ENCODE measurements at regions not wholly inside any gene's neighbourhood (a gene's known extent, or its start where the extent isn't known, plus 50 kb on each side); places are given as distances from the start of the nearest gene placed in this dataset.

DNA sequence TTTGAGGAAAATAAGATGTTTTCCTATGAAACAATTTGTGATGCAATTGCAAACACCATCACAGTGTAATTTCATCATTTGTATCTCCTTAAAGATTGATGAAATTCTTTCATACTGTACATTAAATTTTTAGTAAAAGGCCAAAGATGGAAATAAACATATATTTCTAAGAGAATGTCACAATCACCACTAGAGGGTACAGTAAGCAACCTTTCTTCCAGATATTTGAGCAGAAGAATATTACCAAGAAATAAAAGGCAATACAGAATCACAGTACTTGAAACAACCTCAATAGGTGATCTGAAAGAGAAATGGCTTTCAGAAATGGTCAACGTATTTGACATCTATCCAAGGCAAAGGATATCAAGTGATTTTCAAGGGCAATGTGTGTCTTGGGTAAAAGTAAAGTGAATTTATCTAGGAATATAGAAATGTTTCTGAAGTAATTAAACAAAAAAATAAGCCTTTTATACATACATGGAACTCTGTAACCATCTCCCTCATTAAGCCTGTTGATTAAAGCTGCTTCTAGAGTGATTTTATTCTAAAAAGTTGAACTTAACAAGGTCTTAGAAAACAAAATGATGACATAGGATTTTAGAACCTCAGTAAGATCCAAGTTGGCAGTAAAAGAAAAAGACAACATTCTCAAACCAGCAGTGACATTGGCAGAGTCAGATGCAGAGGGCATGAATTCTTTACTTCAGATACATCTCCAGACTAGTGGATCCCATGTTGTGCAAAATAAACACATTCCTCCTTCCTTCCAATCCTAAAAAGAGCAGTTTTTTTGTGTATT is 90.3 kb upstream of the SESTD1 start:
- DNase-seq (ENCODE audit: low spot score): no peak
- ChIA-PET CTCF (interaction anchor here (0.5 kb wide), 1 partner anchor 67 kb away, joined by 3 read pairs; no protein-coding TSS in a partner anchor), POLR2A (ENCODE audit: low non-redundant PET) (no interaction called here)
- H3K27ac ChIP-seq: no peak overlapping the region
- TF ChIP-seq, protein P1, sequence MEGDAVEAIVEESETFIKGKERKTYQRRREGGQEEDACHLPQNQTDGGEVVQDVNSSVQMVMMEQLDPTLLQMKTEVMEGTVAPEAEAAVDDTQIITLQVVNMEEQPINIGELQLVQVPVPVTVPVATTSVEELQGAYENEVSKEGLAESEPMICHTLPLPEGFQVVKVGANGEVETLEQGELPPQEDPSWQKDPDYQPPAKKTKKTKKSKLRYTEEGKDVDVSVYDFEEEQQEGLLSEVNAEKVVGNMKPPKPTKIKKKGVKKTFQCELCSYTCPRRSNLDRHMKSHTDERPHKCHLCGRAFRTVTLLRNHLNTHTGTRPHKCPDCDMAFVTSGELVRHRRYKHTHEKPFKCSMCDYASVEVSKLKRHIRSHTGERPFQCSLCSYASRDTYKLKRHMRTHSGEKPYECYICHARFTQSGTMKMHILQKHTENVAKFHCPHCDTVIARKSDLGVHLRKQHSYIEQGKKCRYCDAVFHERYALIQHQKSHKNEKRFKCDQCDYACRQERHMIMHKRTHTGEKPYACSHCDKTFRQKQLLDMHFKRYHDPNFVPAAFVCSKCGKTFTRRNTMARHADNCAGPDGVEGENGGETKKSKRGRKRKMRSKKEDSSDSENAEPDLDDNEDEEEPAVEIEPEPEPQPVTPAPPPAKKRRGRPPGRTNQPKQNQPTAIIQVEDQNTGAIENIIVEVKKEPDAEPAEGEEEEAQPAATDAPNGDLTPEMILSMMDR (conservative IDR thresholded peaks at IDR 0.05; ENCODE audit: low read depth): no peak

DNA sequence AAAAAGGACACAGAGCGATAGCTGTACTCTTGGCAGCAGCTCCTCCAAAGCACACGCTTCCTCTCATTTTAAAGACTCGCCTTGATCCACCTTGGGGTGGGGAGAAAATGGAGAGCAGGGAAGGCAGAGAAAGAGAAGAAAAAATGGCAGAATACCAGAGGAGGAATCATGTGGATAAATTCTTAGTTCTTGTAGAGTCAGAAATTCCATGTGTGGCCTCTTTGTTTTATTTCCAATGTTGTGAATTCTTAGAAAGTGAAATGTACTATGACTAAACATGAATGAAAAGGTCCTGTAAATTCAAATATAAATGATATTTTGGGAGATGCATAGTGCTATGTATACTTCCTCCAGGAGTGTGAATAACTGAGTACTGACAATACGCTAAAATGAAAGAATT is 89.7 kb upstream of the SESTD1 start:
- no peak overlapping the region for H3K27ac ChIP-seq
- ChIA-PET CTCF (interaction anchor here (0.6 kb wide), 1 partner anchor 18 kb away, joined by 4 read pairs; no protein-coding TSS in a partner anchor), POLR2A (ENCODE audit: low non-redundant PET) (no interaction called here)
- no peak for DNase-seq (ENCODE audit: low spot score)
- TF ChIP-seq, protein P1 (conservative IDR thresholded peaks at IDR 0.05; ENCODE audit: low read depth): no peak

DNA sequence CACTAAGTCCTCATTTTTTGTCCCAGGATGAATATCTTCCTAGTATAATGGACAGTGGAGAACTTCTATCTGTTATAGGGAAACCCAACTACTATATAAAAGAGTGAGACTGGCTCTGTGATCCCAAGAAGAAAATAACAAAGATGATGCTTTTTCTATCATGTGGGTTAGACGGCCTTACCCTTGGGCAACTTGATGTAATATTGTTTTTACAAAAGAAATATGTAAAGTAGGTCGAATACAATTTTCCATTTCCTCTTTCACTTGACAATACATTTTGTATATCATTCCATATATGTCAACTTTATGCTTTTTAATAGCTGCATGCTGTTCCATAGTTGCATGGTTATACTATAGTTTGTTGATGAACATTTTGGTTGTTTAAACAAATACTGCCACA is 87.5 kb upstream of the SESTD1 start:
- no peak overlapping the region for H3K27ac ChIP-seq
- ChIA-PET POLR2A (ENCODE audit: low non-redundant PET) (no interaction called here), CTCF (no interaction called here)
- TF ChIP-seq, protein P1 (conservative IDR thresholded peaks at IDR 0.05; ENCODE audit: low read depth): no peak
- DNase-seq (ENCODE audit: low spot score): no peak

DNA sequence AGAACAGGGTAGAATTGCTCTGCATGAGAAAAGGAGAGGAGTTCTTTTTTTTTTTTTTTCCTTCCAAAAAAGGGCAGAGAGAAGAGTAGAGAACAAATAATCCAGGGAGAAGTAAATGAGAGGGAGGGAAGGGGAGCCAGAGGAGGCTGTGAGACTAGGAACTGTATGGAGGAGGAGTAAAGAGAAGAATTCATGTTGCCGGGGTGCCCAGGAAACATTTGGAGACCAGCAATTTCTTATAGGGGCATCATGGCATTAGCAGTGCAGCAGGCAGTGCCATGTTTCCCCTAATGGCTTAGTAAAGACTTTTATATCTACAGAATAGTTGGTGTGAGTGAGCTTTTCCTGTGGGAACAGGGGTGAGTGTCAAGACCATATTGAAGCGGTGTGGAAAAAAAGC is 86.4 kb upstream of the SESTD1 start:
- DNase-seq (ENCODE audit: low spot score): no peak
- POLR2A ChIA-PET (ENCODE audit: low non-redundant PET): no interaction called here
- CTCF ChIA-PET: no interaction called here
- TF ChIP-seq, protein P1 (conservative IDR thresholded peaks at IDR 0.05; ENCODE audit: low read depth): no peak
- no peak overlapping the region for H3K27ac ChIP-seq

DNA sequence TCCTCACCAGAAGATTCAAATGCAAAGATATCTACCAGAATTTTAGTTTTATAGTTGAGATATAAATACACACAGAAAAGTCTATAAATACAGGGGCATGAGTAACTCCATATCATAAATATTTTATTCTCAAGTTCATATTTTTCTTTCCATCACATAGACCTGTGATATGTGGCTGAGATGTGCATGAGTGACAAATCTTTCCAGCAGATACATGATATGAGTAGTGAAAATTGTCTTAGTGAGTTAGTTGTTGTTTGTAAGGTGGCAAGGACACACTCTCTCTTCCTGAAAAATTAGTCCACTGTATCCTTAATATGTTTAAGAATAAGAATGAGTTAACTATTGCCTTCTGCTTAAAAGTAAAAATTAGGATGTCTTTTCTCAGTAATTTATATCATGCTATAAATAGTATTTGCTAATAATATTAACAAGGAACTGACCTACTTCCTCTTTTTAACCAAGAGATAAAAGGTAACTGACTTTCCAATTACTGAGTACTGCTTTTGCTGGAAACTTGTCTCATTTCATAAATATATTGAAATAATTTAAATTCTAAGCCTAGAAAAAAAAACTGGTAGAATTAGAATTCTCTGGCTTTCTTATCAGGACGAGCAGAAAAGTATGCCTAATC is 85.2 kb upstream of the SESTD1 start:
- POLR2A ChIA-PET (ENCODE audit: low non-redundant PET): no interaction called here
- DNase-seq (ENCODE audit: low spot score): no peak
- H3K27ac ChIP-seq: no peak overlapping the region
- TF ChIP-seq, protein P1 (conservative IDR thresholded peaks at IDR 0.05; ENCODE audit: low read depth): no peak
- CTCF ChIA-PET: no interaction called here

DNA sequence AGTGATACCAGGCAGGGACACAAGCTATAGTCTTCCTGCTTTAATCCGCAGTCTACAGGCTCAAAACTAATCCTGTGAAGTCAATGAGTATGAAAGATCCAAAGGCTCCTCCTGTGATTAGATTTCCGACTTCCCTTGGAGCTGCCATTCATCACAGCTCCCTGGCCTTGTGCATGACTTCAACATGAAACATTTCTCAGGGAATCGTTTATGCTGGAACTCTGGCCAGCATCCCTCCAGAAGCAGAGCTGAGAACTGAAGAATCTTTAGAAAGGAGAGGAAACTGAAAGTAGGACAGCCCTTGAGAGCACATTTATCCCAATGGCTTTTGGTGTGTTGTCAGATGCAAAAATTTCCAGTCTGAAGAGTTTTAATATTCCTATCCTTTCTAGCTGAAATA is 84.3 kb upstream of the SESTD1 start:
- TF ChIP-seq, protein P1 (conservative IDR thresholded peaks at IDR 0.05; ENCODE audit: low read depth): no peak
- POLR2A ChIA-PET (ENCODE audit: low non-redundant PET): no interaction called here
- no peak for DNase-seq (ENCODE audit: low spot score)
- CTCF ChIA-PET: interaction anchor here (0.6 kb wide), 1 partner anchor 8 kb away, joined by 5 read pairs; no protein-coding TSS in a partner anchor
- no peak overlapping the region for H3K27ac ChIP-seq
